ENCODE measurements at regions not wholly inside any gene's neighbourhood (a gene's known extent, or its start where the extent isn't known, plus 50 kb on each side); places are given as distances from the start of the nearest gene placed in this dataset.

DNA sequence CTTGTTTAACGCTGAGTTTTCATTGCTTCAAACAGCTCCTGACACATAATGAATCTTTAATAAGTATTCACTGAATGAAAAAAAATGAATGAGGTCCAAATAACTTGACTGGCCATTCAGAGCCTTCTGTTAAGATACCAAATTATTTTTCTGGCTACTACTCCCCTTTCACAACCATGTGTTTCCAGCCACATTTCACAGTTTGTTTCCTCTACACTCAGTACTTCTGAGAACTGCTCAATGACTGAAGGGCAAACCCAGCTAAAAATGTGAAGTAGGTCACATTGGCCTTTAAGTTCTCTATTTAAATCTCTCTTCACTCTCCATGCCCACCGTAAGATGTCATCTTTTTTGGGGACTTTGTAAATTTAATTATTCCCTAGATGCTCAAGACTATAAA, 78.4 kb upstream of the KRR1 start:
- TF ChIP-seq, protein P1, sequence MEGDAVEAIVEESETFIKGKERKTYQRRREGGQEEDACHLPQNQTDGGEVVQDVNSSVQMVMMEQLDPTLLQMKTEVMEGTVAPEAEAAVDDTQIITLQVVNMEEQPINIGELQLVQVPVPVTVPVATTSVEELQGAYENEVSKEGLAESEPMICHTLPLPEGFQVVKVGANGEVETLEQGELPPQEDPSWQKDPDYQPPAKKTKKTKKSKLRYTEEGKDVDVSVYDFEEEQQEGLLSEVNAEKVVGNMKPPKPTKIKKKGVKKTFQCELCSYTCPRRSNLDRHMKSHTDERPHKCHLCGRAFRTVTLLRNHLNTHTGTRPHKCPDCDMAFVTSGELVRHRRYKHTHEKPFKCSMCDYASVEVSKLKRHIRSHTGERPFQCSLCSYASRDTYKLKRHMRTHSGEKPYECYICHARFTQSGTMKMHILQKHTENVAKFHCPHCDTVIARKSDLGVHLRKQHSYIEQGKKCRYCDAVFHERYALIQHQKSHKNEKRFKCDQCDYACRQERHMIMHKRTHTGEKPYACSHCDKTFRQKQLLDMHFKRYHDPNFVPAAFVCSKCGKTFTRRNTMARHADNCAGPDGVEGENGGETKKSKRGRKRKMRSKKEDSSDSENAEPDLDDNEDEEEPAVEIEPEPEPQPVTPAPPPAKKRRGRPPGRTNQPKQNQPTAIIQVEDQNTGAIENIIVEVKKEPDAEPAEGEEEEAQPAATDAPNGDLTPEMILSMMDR (IDR thresholded peaks at IDR 0.05) = no peak
- TF ChIP-seq POLR2A (IDR thresholded peaks at IDR 0.05) = no peak

Data from body of pancreas (tissue), 4 donors.